ENCODE measurements at regions not wholly inside any gene's neighbourhood (a gene's known extent, or its start where the extent isn't known, plus 50 kb on each side); places are given as distances from the start of the nearest gene placed in this dataset.

DNA sequence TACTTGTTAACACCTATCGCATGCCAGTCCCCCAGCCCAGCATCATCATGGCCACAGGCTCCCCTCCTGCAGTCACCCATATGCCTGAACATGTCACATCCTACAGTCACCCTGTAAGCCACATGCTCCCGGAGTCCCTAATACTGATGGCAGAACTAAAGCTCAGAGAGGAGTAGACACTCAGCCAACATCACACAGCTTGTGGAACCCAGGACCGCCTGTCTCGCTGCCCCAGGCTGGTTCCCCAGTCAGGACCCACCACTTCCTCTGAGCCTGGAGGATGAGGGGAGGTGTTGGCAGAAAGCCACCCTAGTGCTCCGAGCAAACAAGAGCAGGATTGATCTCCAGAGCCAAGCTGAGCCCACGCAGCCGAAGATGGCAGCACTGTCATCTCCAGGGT lies 85.0 kb upstream of the MYL10 start:
- no peaks in the 10 kb centered on the region for H3K36me3 ChIP-seq
- peaks cover 0 to 3% (median 0%) of the 10 kb centered on the region in 4 donors for H3K4me1 ChIP-seq
- H3K27me3 ChIP-seq = no peaks in the 10 kb centered on the region
- TF ChIP-seq, protein P1, sequence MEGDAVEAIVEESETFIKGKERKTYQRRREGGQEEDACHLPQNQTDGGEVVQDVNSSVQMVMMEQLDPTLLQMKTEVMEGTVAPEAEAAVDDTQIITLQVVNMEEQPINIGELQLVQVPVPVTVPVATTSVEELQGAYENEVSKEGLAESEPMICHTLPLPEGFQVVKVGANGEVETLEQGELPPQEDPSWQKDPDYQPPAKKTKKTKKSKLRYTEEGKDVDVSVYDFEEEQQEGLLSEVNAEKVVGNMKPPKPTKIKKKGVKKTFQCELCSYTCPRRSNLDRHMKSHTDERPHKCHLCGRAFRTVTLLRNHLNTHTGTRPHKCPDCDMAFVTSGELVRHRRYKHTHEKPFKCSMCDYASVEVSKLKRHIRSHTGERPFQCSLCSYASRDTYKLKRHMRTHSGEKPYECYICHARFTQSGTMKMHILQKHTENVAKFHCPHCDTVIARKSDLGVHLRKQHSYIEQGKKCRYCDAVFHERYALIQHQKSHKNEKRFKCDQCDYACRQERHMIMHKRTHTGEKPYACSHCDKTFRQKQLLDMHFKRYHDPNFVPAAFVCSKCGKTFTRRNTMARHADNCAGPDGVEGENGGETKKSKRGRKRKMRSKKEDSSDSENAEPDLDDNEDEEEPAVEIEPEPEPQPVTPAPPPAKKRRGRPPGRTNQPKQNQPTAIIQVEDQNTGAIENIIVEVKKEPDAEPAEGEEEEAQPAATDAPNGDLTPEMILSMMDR (IDR thresholded peaks at IDR 0.05) = no peak
- TF ChIP-seq POLR2A (IDR thresholded peaks at IDR 0.05) (no peak), POLR2AphosphoS5 (IDR thresholded peaks at IDR 0.05) (no peak), EP300 (IDR thresholded peaks at IDR 0.05) (no peak)
- no peak for DNase-seq
- intact Hi-C loops (cut with DNase I; ENCODE audit: low total_unique reads) = no loop called here
- no peak overlapping the region for H3K27ac ChIP-seq
- no peak overlapping the region for H3K4me3 ChIP-seq
- H3K9me3 ChIP-seq = no peaks in the 10 kb centered on the region
- WGBS, 5 donors = 82 to 94% (median 86%) methylated on average over 7 of the region's 7 CpGs

DNA sequence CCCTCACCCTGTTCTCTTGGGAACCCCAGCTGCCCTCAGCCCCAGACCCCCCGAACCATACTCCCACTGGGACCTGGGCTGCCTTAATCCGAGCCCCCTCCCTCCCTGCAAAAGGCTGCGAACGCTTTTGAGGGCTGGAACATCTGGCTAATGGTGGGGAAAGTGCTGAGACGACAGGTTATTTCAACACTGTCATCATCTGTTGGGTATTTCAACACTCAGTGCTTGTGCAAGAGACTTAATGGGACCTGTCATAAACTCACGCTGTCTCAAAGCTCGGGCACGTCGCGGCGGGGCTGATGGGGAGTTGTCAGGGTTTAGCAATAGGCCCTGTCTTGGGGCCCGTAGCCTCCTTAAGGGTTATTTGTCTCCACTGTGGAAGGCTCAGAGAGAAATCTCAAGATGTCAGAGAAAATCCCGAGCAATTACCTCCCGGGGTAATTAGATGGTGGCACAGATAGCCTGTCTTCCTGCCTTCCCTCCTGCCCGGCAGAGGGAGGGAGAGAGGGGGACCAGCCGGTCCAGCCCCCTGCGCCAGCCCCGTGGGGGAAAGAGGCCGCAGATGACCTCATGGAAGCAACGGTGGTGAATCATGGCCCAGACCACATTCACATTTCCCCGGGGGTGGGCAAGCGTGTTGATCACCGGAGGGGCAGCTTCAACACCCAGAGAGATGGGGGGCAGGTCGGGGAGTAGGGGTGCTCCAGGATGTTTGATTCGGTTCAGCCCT lies 88.7 kb upstream of the MYL10 start:
- Histone ChIP-seq H3K27ac (peak overlapping the region in 3 of 5 donors; percentile 47 to 74 (median 60)), H3K36me3 (no peaks in the 10 kb centered on the region), H3K4me1 (peaks cover 0 to 12% (median 4%) of the 10 kb centered on the region in 4 donors), H3K27me3 (no peaks in the 10 kb centered on the region), H3K9me3 (no peaks in the 10 kb centered on the region), H3K4me3 (no peak overlapping the region)
- 59 to 73% (median 64%) methylated on average over 25 of the region's 25 CpGs for WGBS, 5 donors
- intact Hi-C loops (cut with DNase I; ENCODE audit: low total_unique reads) = no loop called here
- TF ChIP-seq, protein P1 (IDR thresholded peaks at IDR 0.05) = no peak
- TF ChIP-seq POLR2AphosphoS5 (IDR thresholded peaks at IDR 0.05) = peak in 2 of 3 donors; percentile 36 to 62
- no peak for TF ChIP-seq EP300 (IDR thresholded peaks at IDR 0.05)
- no peak for TF ChIP-seq POLR2A (IDR thresholded peaks at IDR 0.05)
- DNase-seq = peak; percentile 51 to 74

- intact Hi-C loops (cut with DNase I; ENCODE audit: low total_unique reads) = no loop called here
- 73 to 86% (median 85%) methylated on average over 15 to 26 of the region's 26 CpGs for WGBS, 5 donors
Observed at GRCh38 chr7:101718363-101719122, 89.4 kb upstream of the MYL10 start.

DNA sequence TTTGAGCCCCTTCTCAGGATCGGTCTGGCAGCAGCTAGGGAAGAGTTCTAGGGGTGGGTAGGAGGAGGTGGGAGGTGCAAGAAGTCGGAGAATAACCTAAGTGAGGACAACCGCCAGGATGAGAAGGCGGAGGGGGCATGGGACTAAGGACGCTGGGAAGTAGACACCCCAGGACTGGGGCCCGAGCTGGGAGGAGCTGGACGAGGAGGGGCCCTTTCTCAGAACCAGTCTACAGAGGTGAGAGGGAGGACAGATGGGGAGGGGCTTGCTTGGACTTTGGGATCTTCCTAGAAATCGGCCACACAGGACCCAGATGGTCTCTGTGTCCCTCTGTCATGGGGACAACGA lies 90.0 kb upstream of the MYL10 start:
- 82 to 87% (median 83%) methylated on average over 9 of the region's 9 CpGs for WGBS, 5 donors

More at GRCh38 chr7:101718363-101719122, 89.4 kb upstream of the MYL10 start:
- Histone ChIP-seq H3K27me3 (no peaks in the 10 kb centered on the region), H3K9me3 (no peaks in the 10 kb centered on the region), H3K4me1 (peaks cover 0 to 12% (median 4%) of the 10 kb centered on the region in 4 donors), H3K4me3 (no peak overlapping the region), H3K27ac (peak overlapping the region in 3 of 5 donors; percentile 15 to 74 (median 60)), H3K36me3 (no peaks in the 10 kb centered on the region)
- DNase-seq = no peak
- TF ChIP-seq, protein P1 (IDR thresholded peaks at IDR 0.05) = no peak
- TF ChIP-seq POLR2A (IDR thresholded peaks at IDR 0.05) (no peak), EP300 (IDR thresholded peaks at IDR 0.05) (no peak), POLR2AphosphoS5 (IDR thresholded peaks at IDR 0.05) (no peak)

More for the DNA sequence above, 90.0 kb upstream of the MYL10 start:
- DNase-seq = no peak
- H3K27me3 ChIP-seq = no peaks in the 10 kb centered on the region
- intact Hi-C loops (cut with DNase I; ENCODE audit: low total_unique reads) = no loop called here
- H3K4me3 ChIP-seq = no peak overlapping the region
- no peak overlapping the region for H3K27ac ChIP-seq
- H3K4me1 ChIP-seq = peaks cover 0 to 12% (median 4%) of the 10 kb centered on the region in 4 donors
- H3K36me3 ChIP-seq = no peaks in the 10 kb centered on the region
- TF ChIP-seq, protein P1 (IDR thresholded peaks at IDR 0.05) = no peak
- TF ChIP-seq POLR2AphosphoS5 (IDR thresholded peaks at IDR 0.05) (no peak), POLR2A (IDR thresholded peaks at IDR 0.05) (no peak), EP300 (IDR thresholded peaks at IDR 0.05) (no peak)
- peaks cover 0 to 5% (median 2%) of the 10 kb centered on the region in 4 donors for H3K9me3 ChIP-seq
